ENCODE measurements at regions not wholly inside any gene's neighbourhood (a gene's known extent, or its start where the extent isn't known, plus 50 kb on each side); places are given as distances from the start of the nearest gene placed in this dataset.

DNA sequence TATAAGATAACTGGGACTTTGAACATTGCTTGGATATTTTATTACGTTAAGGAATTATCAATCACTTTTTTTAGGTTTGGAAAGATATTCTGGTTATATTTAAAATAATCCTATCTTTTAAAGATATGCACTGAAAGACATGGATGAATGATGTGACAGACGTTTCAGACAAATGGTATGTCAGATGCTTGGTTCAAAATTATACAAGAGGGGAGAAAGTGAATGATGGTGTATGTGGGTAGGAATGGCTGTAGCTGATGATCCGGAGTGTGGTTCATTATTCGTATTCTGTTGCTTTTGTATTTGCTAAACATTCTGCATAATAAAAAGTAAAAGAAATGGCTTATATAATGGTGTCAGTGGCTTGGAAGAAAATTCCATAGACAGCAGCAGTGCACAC is 51.0 kb upstream of the SNRPB2 start:
- H3K79me2 ChIP-seq (ENCODE audit: control insufficient read depth, insufficient read depth, low read length) = no peaks in the 10 kb centered on the region
- no peak overlapping the region for H2AFZ ChIP-seq (ENCODE audit: control insufficient read depth, low read depth, low read length)
- H3K9ac ChIP-seq (ENCODE audit: control insufficient read depth, insufficient read depth, low read length) = no peak overlapping the region
- CTCF ChIA-PET = no interaction called here
- RAD21 ChIA-PET (ENCODE audit: unreplicated experiment) = no interaction called here
- no peak for FAIRE-seq
- SMC1A ChIA-PET (ENCODE audit: uncharacterized antibody, unreplicated experiment) = no interaction called here
- H3K27me3 ChIP-seq (replicated peaks in 1 of 2; ENCODE audit: control insufficient read depth in 2 of 2, insufficient read depth in 2 of 2, low read length in 1 of 2) = no peaks in the 10 kb centered on the region
- POLR2A ChIA-PET = no interaction called here
- H4K20me1 ChIP-seq (ENCODE audit: control insufficient read depth, insufficient read depth) = no peaks in the 10 kb centered on the region
- H3K4me2 ChIP-seq (ENCODE audit: control insufficient read depth, insufficient read depth) = no peak overlapping the region
- no TSS peak for BruUV-seq (replicated peaks)
- H3K4me3 ChIP-seq = no peak overlapping the region
- no peak for DNase-seq (ENCODE audit: low read depth, low spot score)
- WGBS (ENCODE audit: insufficient coverage, insufficient replicate concordance, low lambda C conversion rate, missing lambda C conversion rate) = 29% methylated on average over 4 of the region's 4 CpGs
- in situ Hi-C loops (cut with MboI) (no loop called here), intact Hi-C loops (cut with micrococcal nuclease; ENCODE audit: unreplicated experiment) (no loop called here)
- TF ChIP-seq CHD2 (IDR thresholded peaks at IDR 0.05; ENCODE audit: borderline replicate concordance, low read depth, low read length) (no peak), FOS (IDR thresholded peaks at IDR 0.05; ENCODE audit: borderline replicate concordance, extremely low read depth, insufficient read length) (no peak), TCF12 (IDR thresholded peaks at IDR 0.05; ENCODE audit: low read depth, low read length) (no peak), CBX5 (IDR thresholded peaks at IDR 0.05; ENCODE audit: low read depth) (no peak), PML (IDR thresholded peaks at IDR 0.05; ENCODE audit: low read length) (no peak), ZNF274 (IDR thresholded peaks at IDR 0.05; ENCODE audit: insufficient read depth, insufficient read length) (no peak), POU2F2 (IDR thresholded peaks at IDR 0.05; ENCODE audit: borderline replicate concordance, low read depth, low read length) (no peak), BMI1 (IDR thresholded peaks at IDR 0.05; ENCODE audit: borderline replicate concordance) (no peak)
- TF ChIP-seq, protein P1, sequence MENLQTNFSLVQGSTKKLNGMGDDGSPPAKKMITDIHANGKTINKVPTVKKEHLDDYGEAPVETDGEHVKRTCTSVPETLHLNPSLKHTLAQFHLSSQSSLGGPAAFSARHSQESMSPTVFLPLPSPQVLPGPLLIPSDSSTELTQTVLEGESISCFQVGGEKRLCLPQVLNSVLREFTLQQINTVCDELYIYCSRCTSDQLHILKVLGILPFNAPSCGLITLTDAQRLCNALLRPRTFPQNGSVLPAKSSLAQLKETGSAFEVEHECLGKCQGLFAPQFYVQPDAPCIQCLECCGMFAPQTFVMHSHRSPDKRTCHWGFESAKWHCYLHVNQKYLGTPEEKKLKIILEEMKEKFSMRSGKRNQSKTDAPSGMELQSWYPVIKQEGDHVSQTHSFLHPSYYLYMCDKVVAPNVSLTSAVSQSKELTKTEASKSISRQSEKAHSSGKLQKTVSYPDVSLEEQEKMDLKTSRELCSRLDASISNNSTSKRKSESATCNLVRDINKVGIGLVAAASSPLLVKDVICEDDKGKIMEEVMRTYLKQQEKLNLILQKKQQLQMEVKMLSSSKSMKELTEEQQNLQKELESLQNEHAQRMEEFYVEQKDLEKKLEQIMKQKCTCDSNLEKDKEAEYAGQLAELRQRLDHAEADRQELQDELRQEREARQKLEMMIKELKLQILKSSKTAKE (IDR thresholded peaks at IDR 0.05; ENCODE audit: low read depth, poor library complexity, severe bottlenecking) = no peak
- TF ChIP-seq, protein P2, sequence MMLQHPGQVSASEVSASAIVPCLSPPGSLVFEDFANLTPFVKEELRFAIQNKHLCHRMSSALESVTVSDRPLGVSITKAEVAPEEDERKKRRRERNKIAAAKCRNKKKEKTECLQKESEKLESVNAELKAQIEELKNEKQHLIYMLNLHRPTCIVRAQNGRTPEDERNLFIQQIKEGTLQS (IDR thresholded peaks at IDR 0.05; ENCODE audit: borderline replicate concordance, extremely low read depth, low read depth, low read length) = no peak
- TF ChIP-seq, protein P3, sequence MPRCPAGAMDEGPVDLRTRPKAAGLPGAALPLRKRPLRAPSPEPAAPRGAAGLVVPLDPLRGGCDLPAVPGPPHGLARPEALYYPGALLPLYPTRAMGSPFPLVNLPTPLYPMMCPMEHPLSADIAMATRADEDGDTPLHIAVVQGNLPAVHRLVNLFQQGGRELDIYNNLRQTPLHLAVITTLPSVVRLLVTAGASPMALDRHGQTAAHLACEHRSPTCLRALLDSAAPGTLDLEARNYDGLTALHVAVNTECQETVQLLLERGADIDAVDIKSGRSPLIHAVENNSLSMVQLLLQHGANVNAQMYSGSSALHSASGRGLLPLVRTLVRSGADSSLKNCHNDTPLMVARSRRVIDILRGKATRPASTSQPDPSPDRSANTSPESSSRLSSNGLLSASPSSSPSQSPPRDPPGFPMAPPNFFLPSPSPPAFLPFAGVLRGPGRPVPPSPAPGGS (IDR thresholded peaks at IDR 0.05; ENCODE audit: borderline replicate concordance, insufficient read depth, low read depth, low read length, poor library complexity, severe bottlenecking) = no peak
- TF ChIP-seq, protein P4, sequence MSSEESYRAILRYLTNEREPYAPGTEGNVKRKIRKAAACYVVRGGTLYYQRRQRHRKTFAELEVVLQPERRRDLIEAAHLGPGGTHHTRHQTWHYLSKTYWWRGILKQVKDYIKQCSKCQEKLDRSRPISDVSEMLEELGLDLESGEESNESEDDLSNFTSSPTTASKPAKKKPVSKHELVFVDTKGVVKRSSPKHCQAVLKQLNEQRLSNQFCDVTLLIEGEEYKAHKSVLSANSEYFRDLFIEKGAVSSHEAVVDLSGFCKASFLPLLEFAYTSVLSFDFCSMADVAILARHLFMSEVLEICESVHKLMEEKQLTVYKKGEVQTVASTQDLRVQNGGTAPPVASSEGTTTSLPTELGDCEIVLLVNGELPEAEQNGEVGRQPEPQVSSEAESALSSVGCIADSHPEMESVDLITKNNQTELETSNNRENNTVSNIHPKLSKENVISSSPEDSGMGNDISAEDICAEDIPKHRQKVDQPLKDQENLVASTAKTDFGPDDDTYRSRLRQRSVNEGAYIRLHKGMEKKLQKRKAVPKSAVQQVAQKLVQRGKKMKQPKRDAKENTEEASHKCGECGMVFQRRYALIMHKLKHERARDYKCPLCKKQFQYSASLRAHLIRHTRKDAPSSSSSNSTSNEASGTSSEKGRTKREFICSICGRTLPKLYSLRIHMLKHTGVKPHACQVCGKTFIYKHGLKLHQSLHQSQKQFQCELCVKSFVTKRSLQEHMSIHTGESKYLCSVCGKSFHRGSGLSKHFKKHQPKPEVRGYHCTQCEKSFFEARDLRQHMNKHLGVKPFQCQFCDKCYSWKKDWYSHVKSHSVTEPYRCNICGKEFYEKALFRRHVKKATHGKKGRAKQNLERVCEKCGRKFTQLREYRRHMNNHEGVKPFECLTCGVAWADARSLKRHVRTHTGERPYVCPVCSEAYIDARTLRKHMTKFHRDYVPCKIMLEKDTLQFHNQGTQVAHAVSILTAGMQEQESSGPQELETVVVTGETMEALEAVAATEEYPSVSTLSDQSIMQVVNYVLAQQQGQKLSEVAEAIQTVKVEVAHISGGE (CRISPR knock-in tag; IDR thresholded peaks at IDR 0.05) = no peak
- H3K9me3 ChIP-seq (replicated peaks; ENCODE audit: control insufficient read depth, insufficient read depth, low read length) = no peaks in the 10 kb centered on the region
- no peaks in the 10 kb centered on the region for H3K36me3 ChIP-seq (ENCODE audit: control insufficient read depth in 2 of 2, insufficient read depth in 2 of 2, low read length in 1 of 2)
- no peaks in the 10 kb centered on the region for H3K4me1 ChIP-seq (ENCODE audit: control insufficient read depth, insufficient read depth, low read length)
- H3K27ac ChIP-seq (ENCODE audit: control insufficient read depth, insufficient read depth) = no peak overlapping the region
- no peak for ATAC-seq
